Esophagus muscularis mucosa (tissue), 3 donors: ENCODE measurements at regions not wholly inside any gene's neighbourhood (a gene's known extent, or its start where the extent isn't known, plus 50 kb on each side); places are given as distances from the start of the nearest gene placed in this dataset.

Experiments
- CTCF ChIP-seq, 3 experiments: fragments of 200-600 bp in 2 of 3; fragments of 450-650 bp in 1 of 3; sonication (generic) in 2 of 3; IDR thresholded peaks; one replicate each; pipeline ENCODE4 v1.5.1; 2017 to 2019; ENCODE audit warnings: antibody characterized with exemption in 3 of 3, mild to moderate bottlenecking in 2 of 3, moderate library complexity in 1 of 3
- POLR2A ChIP-seq: fragments of 450-650 bp; IDR thresholded peaks from one replicate; pipeline ENCODE4 v1.6.1; 2017; ENCODE audit warnings: antibody characterized with exemption, moderate library complexity, mild to moderate bottlenecking, low read depth
- POLR2AphosphoS5 ChIP-seq, 2 donors: sonication (generic); formaldehyde crosslinking; IDR thresholded peaks; one replicate each; pipeline ENCODE4 v1.6.1; 2017; ENCODE audit warnings: antibody characterized with exemption in 2 of 2

GRCh38 chrY:17053041-17053440, 827.0 kb downstream of the CDY2B start:
- TF ChIP-seq POLR2AphosphoS5 (IDR thresholded peaks at IDR 0.05) (no peak), CTCF (IDR thresholded peaks at IDR 0.05) (no peak), POLR2A (no peak)
